C4-2B (cell line): ENCODE measurements at regions not wholly inside any gene's neighbourhood (a gene's known extent, or its start where the extent isn't known, plus 50 kb on each side); places are given as distances from the start of the nearest gene placed in this dataset.

Source experiments
- CTCF ChIP-seq: fragments of 450-650 bp; conservative IDR thresholded peaks from 2 replicates; pipeline ENCODE4 v1.5.1; 2017; ENCODE audit warnings: mild to moderate bottlenecking
- ZFX ChIP-seq: fragments of 450-650 bp; IDR thresholded peaks from 2 replicates; pipeline ENCODE4 v1.6.1; 2017

GRCh38 chr20:39799366-39799965 lies 837.3 kb downstream of the DHX35 start:
- TF ChIP-seq CTCF (no peak), ZFX (no peak)
